T-helper 1 cell treated with Interleukin-12 subunit alpha and Interleukin-12 subunit beta and Interleukin-4 antibody, amounts not matched to agents 30 μg/mL and 1 μg/mL, for 36 hours (primary cell): ENCODE measurements at regions not wholly inside any gene's neighbourhood (a gene's known extent, or its start where the extent isn't known, plus 50 kb on each side); places are given as distances from the start of the nearest gene placed in this dataset.

ENCODE experiments used
- H3K27ac Mint-ChIP-seq: one replicate; pipeline ENCODE4 v1.8.0; 2021; ENCODE audit warnings: mild to moderate bottlenecking, mixed read lengths
- H3K27me3 Mint-ChIP-seq: one replicate; pipeline ENCODE4 v1.8.0; 2021; ENCODE audit warnings: low read depth, mixed read lengths
- H3K36me3 Mint-ChIP-seq: one replicate; pipeline ENCODE4 v1.8.0; 2021; ENCODE audit warnings: low read depth, mixed read lengths
- H3K4me1 Mint-ChIP-seq: one replicate; pipeline ENCODE4 v1.8.0; 2021; ENCODE audit warnings: low read depth, mixed read lengths
- H3K4me3 Mint-ChIP-seq: one replicate; pipeline ENCODE4 v1.8.0; 2021; ENCODE audit warnings: mild to moderate bottlenecking, moderate library complexity, mixed read lengths
- H3K9me3 Mint-ChIP-seq: one replicate; pipeline ENCODE4 v1.8.0; 2021; ENCODE audit warnings: mixed read lengths

DNA sequence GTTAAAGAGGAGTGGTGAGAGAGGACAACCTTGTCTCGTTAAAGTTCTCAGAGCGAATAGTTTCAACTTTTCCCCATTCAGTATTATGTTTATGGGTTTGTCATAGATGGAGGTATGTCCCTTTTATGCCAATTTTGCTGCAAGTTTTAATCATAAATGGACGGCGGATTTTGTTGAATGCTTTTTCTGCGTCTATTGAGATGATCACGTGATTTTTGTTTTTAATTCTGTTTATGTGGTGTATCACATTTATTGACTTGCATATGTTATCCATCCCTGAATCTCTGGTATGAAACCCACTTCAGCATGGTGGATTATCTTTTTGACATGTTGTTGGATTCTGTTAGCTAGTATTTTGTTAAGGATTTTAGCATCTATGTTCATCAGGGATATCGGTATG lies 1123.8 kb upstream of the KLHL29 start:
- H3K9me3 Mint-ChIP-seq: peaks cover 16% of the 10 kb centered on the region
- H3K4me3 Mint-ChIP-seq: no peak overlapping the region
- H3K27ac Mint-ChIP-seq: no peak overlapping the region
- H3K4me1 Mint-ChIP-seq: no peaks in the 10 kb centered on the region
- no peaks in the 10 kb centered on the region for H3K36me3 Mint-ChIP-seq
- no peaks in the 10 kb centered on the region for H3K27me3 Mint-ChIP-seq

DNA sequence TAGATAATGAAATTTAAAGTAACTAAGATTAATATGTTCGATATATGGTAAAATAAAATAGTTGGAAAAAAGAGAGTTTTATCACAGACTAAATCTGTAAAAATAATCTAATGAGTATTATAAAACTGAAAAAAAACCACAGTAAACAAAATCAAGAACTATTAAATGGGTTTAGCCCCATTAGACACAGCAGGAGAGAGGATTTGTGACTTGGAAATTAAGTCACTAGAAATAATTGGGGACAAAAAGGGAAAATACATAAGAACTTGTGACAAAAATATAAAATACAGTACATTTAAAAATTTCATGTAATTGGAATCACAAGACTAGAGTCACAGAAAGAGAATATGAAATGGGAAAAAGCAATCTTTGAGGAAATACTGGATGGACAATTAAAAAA lies 1114.6 kb upstream of the KLHL29 start:
- H3K9me3 Mint-ChIP-seq: peaks cover 15% of the 10 kb centered on the region
- H3K4me3 Mint-ChIP-seq: no peak overlapping the region
- H3K36me3 Mint-ChIP-seq: no peaks in the 10 kb centered on the region
- no peak overlapping the region for H3K27ac Mint-ChIP-seq
- H3K4me1 Mint-ChIP-seq: no peaks in the 10 kb centered on the region
- H3K27me3 Mint-ChIP-seq: no peaks in the 10 kb centered on the region

DNA sequence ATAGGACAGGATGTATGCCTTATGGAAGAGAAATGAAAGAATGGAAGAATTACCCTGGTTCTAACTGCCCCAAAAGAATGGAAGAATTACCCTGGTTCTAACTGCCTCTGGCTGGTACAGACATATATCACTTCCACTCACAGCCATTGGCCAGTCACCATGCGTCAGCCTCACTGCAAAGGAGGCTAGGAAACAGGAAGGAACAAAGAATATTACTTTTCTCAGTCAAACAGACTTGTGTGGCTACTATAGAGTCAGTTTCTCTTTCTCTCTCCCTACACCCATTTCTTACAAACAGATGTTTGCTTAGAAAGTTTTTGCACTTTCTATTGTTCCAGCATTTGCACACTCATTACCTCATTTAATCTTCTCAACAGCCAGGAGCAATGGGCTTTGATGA lies 1111.1 kb upstream of the KLHL29 start:
- H3K36me3 Mint-ChIP-seq: no peaks in the 10 kb centered on the region
- no peak overlapping the region for H3K4me3 Mint-ChIP-seq
- no peaks in the 10 kb centered on the region for H3K4me1 Mint-ChIP-seq
- no peaks in the 10 kb centered on the region for H3K27me3 Mint-ChIP-seq
- peaks cover 10% of the 10 kb centered on the region for H3K9me3 Mint-ChIP-seq
- no peak overlapping the region for H3K27ac Mint-ChIP-seq

DNA sequence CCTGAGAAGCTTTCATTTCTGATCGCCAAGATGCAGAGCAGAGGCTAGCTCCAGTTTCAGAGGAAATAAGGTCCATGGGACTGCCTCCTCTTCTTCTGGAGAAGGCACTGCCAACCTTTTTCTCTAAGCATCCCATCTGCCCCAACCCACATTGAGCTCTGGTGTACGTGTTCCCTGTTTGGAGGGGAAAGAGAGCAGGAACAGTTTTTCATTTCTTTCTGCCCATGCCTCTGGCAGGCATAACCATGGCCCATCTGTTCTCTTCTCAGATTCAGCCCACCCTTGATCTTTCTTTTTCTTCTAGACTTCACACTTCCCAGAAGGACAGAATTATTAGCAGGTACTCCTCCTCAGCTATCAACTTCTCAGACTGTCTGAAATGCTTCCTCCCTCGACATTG lies 1110.3 kb upstream of the KLHL29 start:
- Mint-ChIP-seq H3K4me3 (no peak overlapping the region), H3K9me3 (peaks cover 3% of the 10 kb centered on the region), H3K4me1 (no peaks in the 10 kb centered on the region), H3K27ac (no peak overlapping the region), H3K27me3 (no peaks in the 10 kb centered on the region), H3K36me3 (no peaks in the 10 kb centered on the region)

DNA sequence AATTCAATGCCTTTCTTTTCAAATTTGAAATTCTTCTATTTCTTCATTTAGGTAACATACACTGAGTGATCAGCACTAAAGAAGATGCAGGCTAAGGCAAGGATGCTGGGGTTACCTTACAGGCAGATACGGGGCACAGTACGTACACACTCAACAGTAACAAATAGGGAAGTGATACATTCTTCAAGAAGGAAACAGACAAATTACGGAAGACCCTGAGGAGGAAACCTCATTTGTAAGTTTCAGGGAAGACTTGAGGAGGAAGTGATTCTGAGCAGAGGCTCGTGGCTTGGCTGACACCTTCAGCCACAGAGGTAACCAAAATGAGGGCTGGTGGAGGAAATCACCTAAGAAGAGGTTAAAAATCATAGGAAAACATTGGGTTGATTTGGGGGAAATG lies 1108.3 kb upstream of the KLHL29 start:
- Mint-ChIP-seq H3K4me1 (no peaks in the 10 kb centered on the region), H3K36me3 (no peaks in the 10 kb centered on the region), H3K27ac (no peak overlapping the region)

DNA sequence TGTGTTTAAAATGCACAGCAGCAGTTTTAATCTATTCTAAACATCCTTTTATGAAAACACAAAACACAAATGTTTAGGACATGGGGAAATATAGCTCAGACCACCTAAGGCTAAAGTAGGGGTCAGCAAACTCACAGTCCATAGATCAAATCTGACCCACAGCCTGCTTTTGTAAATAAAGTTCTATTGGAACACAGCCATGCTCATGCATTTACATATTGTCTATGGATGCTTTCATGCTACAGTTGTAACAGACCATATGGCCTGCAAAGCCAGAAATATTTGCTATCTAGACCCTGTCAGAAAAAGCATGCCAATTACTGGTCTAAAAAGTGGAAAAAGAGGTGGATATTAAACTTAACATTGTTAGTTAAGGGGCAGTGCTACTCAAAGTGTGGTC lies 1105.4 kb upstream of the KLHL29 start:
- no peak overlapping the region for H3K4me3 Mint-ChIP-seq

More for the DNA sequence above, 1108.3 kb upstream of the KLHL29 start:
- Mint-ChIP-seq H3K27me3 (no peaks in the 10 kb centered on the region), H3K4me3 (no peak overlapping the region), H3K9me3 (no peaks in the 10 kb centered on the region)

DNA sequence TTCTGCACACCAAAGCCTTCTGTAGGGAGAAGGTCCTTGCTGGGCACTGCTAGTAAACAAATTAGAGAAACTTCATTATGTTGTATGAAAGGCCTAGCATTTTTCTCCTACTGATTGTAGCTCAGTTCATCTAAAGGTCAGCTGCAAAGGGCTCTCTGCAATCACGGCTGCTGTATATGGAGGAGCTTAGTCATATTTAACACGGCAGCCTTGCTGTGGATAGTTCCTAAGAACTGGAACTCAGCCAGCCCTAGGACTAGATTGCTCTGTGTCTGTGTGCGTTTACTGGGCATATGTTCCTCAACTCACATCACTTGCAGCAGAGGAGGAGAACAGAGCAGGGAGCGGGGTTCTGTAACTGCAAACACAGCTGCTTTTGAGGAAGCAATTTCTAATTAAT lies 1103.9 kb upstream of the KLHL29 start:
- Mint-ChIP-seq H3K9me3 (no peaks in the 10 kb centered on the region), H3K4me1 (no peaks in the 10 kb centered on the region), H3K27ac (no peak overlapping the region), H3K27me3 (no peaks in the 10 kb centered on the region), H3K36me3 (no peaks in the 10 kb centered on the region), H3K4me3 (no peak overlapping the region)

More for the DNA sequence above, 1105.4 kb upstream of the KLHL29 start:
- Mint-ChIP-seq H3K4me1 (no peaks in the 10 kb centered on the region), H3K36me3 (no peaks in the 10 kb centered on the region), H3K9me3 (no peaks in the 10 kb centered on the region), H3K27me3 (no peaks in the 10 kb centered on the region), H3K27ac (no peak overlapping the region)

DNA sequence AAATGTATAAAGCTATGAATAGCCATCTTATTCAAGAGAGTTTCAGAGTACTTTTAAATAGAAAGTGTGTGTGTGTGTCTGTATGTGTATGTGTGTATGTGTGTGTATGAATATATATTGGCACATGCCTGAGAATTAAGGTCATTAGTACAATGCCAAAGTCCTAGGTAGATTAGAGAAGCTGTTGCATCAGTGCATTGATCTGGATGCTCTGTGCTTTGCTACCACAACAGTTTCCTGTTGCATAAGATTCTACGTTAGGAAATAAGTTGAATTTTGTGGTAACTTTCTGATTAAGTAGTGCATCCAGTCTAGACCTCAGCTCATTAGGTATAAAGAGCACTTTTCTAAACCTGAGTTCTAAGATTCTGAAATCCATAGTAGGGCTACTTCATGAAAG lies 1102.8 kb upstream of the KLHL29 start:
- H3K4me1 Mint-ChIP-seq: no peaks in the 10 kb centered on the region
- H3K9me3 Mint-ChIP-seq: no peaks in the 10 kb centered on the region
- H3K36me3 Mint-ChIP-seq: no peaks in the 10 kb centered on the region
- no peak overlapping the region for H3K4me3 Mint-ChIP-seq
- no peak overlapping the region for H3K27ac Mint-ChIP-seq
- no peaks in the 10 kb centered on the region for H3K27me3 Mint-ChIP-seq

DNA sequence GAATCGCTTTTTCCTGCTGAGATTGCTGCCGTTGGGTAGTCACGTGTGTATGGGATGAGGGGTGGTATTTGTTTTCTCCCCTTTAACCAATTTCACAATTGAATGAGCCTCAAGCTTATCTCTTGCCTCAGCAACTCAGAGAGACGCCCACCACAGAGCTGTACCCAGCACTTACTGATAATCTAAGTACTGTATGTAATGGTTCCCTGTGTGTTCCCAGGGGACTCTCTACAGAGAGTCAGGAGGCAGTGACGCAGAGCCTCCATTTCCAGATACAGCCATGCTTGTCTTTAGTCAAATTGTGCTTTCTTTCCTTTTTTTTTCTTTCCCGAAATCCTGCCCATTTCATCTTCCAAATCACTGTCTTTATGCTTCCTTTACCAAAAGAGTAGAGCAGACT lies 1102.1 kb upstream of the KLHL29 start:
- Mint-ChIP-seq H3K27ac (no peak overlapping the region), H3K9me3 (no peaks in the 10 kb centered on the region), H3K4me1 (no peaks in the 10 kb centered on the region), H3K36me3 (no peaks in the 10 kb centered on the region), H3K27me3 (no peaks in the 10 kb centered on the region), H3K4me3 (no peak overlapping the region)

DNA sequence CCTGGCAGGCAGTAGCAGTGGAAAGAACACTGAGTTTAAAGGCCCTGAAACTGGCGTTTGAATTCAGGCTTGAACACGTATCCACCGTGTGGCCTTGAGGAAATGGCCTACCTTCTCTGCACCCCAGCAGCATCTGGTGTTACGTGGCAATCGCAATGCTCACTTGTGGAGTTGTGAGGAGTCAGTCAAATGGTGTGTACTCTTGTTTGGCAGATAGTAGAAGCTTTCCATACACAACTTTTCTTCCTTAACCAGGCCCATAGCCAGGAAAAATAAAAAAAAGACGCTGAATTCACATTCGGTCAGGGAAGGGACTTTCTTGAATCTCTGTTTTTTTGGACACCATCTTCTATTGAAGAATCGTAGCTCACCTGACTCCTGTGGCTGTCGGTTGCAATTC lies 1101.5 kb upstream of the KLHL29 start:
- Mint-ChIP-seq H3K4me3 (no peak overlapping the region), H3K27ac (no peak overlapping the region), H3K36me3 (no peaks in the 10 kb centered on the region), H3K9me3 (no peaks in the 10 kb centered on the region), H3K4me1 (no peaks in the 10 kb centered on the region), H3K27me3 (no peaks in the 10 kb centered on the region)

DNA sequence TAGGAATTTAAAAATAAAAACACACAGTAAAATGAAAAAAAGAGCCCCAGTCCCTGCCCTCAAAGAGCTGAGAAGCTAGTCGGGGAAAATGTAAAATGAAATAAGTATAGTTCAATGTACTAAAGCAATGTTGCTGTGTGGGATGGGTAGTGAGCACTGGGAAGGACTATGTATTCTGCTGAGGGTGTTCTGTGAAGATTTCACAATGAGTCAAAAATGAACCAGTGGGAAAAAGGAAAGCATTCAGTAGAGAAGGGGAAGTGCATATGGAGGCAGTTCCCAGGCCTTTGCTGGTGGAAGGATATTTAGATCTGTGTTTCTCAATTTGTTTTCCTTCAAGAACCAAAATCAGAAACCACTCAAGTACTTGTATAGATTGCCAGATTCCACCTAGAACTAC lies 1094.7 kb upstream of the KLHL29 start:
- no peak overlapping the region for H3K4me3 Mint-ChIP-seq
- no peaks in the 10 kb centered on the region for H3K4me1 Mint-ChIP-seq
- H3K27ac Mint-ChIP-seq: no peak overlapping the region
- H3K9me3 Mint-ChIP-seq: peaks cover 7% of the 10 kb centered on the region
- no peaks in the 10 kb centered on the region for H3K36me3 Mint-ChIP-seq
- no peaks in the 10 kb centered on the region for H3K27me3 Mint-ChIP-seq

DNA sequence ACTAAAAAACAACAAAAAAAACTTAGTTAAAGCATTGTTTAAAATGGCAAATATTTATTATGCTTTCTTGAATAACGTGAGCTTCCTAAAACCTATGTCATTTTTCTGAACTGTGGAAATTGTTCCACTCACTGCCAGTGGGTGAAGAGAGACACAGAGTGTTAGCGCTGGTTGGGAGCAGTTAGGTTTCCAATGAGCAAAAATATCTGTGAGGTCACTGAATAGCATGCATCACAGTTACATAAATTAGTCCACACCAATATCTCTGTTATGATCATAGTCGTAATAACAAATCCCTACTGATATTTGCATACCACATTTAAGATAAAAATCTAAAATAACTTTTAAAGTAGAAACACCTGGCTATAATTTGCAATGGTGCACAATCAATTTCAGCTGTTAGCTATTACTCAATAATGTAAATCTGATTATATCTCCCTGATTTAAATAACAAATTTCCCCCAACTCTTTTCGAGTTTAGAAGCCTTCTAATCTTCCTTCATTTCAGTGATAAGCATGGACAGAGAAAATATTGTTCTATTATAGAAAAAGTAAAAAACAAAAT lies 1094.0 kb upstream of the KLHL29 start:
- H3K36me3 Mint-ChIP-seq: no peaks in the 10 kb centered on the region
- H3K4me3 Mint-ChIP-seq: no peak overlapping the region
- no peaks in the 10 kb centered on the region for H3K27me3 Mint-ChIP-seq
- no peaks in the 10 kb centered on the region for H3K4me1 Mint-ChIP-seq
- H3K27ac Mint-ChIP-seq: no peak overlapping the region
- peaks cover 7% of the 10 kb centered on the region for H3K9me3 Mint-ChIP-seq

DNA sequence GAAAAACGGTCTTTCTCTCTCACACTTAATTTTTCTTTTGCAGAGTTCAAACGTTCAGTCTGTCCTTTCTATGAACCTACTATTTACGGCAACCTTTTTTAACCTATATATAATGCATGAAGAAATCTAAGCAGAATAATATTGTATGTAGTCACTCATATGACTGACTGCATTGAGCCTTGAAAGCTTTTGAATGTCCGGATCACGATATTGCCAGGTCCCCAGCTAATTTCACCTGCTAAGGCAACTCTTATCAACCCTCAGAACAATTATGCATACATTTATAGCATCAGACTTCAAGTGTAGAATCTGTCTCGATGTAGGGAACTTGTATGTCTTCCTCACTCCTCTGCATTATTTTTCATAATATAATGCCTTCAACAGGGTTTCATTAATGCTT lies 1083.8 kb upstream of the KLHL29 start:
- no peak overlapping the region for H3K4me3 Mint-ChIP-seq
- no peaks in the 10 kb centered on the region for H3K4me1 Mint-ChIP-seq
- H3K9me3 Mint-ChIP-seq: peaks cover 8% of the 10 kb centered on the region
- no peak overlapping the region for H3K27ac Mint-ChIP-seq
- no peaks in the 10 kb centered on the region for H3K36me3 Mint-ChIP-seq
- H3K27me3 Mint-ChIP-seq: no peaks in the 10 kb centered on the region

DNA sequence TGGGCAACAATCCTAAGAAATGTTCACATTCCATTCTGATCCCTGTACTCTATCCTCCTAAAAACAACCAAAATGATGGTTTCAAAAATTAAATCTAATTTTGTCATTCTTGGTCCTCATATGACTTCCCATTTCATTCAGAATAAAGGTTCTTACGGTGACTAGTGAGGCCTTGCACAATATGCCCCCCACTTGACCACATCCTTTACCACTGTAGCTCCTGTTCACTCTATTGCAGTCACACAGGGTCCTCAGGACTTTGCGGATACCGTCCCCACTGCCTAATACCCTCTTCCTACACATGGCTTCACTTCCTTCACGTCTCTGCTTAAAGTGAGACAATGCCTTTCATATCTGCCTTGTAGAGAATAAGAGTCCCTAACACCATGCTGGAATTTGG lies 1058.7 kb upstream of the KLHL29 start:
- Mint-ChIP-seq H3K36me3 (no peaks in the 10 kb centered on the region), H3K4me3 (no peak overlapping the region), H3K27ac (no peak overlapping the region), H3K4me1 (no peaks in the 10 kb centered on the region), H3K27me3 (no peaks in the 10 kb centered on the region), H3K9me3 (peaks cover 11% of the 10 kb centered on the region)

DNA sequence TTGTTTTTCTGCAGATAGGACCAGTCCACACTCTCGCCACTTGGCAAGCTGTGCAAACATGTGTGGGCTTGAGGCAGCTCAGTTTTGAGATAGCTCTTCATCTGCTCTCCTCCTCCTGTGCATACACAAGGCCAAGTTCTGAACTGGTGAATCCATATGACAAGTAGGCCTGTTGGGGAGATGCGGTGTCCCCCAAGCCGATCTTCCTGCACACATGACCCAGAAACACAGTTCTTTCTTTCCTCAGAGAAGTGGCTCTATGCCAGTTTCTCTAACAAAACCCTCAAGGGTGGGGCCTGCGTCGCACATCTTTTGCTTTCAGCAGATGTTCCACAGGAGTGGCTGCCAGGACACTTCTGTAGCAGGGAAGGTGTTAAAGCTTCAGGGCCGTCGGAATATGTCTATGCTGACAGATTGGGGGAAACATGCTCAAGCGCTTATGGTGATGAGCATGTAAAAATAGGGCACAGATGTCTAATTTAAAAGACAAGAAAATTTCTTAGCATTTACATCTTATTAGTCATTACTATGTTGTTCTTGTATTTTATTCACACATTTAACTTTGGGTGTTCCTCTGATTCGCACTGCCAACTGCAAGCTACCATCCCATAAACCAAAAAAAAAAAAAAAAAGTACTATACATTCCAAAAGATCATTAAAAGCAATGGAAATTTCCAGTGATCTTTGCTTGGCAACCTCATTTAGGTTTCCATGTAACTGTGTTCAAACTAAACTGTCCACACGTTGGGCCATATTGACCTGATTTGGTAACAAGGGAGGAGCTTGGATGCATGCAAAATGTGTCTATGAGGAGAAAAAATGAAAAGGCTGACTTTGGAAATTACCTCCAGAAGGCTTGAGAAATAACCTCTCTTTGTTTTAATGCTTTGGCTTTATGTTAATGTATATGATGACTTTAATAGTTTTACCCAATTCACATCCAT lies 1055.5 kb upstream of the KLHL29 start:
- H3K27me3 Mint-ChIP-seq: no peaks in the 10 kb centered on the region
- H3K27ac Mint-ChIP-seq: no peak overlapping the region
- H3K36me3 Mint-ChIP-seq: no peaks in the 10 kb centered on the region
- no peak overlapping the region for H3K4me3 Mint-ChIP-seq
- no peaks in the 10 kb centered on the region for H3K4me1 Mint-ChIP-seq
- peaks cover 14% of the 10 kb centered on the region for H3K9me3 Mint-ChIP-seq
